GM23338 (cell line): ENCODE measurements at regions not wholly inside any gene's neighbourhood (a gene's known extent, or its start where the extent isn't known, plus 50 kb on each side); places are given as distances from the start of the nearest gene placed in this dataset.

Source experiments
- CTCF ChIP-seq, 2 experiments: fragments of 200-600 bp in 1 of 2; sonication (generic) in 1 of 2; conservative IDR thresholded peaks; 2 replicates each; pipeline versions ENCODE4 v1.5.1 to v1.6.1; 2016 to 2017; ENCODE audit warnings: antibody characterized with exemption in 2 of 2, low read depth in 2 of 2, mild to moderate bottlenecking in 2 of 2, moderate library complexity in 1 of 2
- EZH2 ChIP-seq: fragments of 200-600 bp; sonication (generic); IDR thresholded peaks from one replicate; pipeline ENCODE4 v1.8.0; 2017; ENCODE audit warnings: antibody characterized with exemption, mild to moderate bottlenecking, low read depth; ENCODE audit not compliant: unreplicated experiment
- EZH2phosphoT487 ChIP-seq: fragments of 200-600 bp; sonication (generic); IDR thresholded peaks from one replicate; pipeline ENCODE4 v1.8.1; 2018; ENCODE audit warnings: antibody characterized with exemption; ENCODE audit not compliant: unreplicated experiment
- JUNB ChIP-seq: IDR thresholded peaks from one replicate; pipeline ENCODE4 v1.6.1; 2016; ENCODE audit warnings: antibody characterized with exemption; ENCODE audit not compliant: unreplicated experiment
- POLR2AphosphoS5 ChIP-seq: IDR thresholded peaks from 2 replicates; pipeline ENCODE4 v1.6.1; 2016; ENCODE audit warnings: antibody characterized with exemption, low read depth
- REST ChIP-seq: IDR thresholded peaks from one replicate; pipeline ENCODE4 v1.6.1; 2018; ENCODE audit warnings: antibody characterized with exemption; ENCODE audit not compliant: unreplicated experiment
- ZNF462 ChIP-seq: fragments of 250-450 bp; sonication (Bioruptor Pico); IDR thresholded peaks from 2 replicates; pipeline ENCODE4 v1.5.0; 2020; ENCODE audit warnings: mild to moderate bottlenecking, moderate library complexity

GRCh38 chr3:182668974-182669373 is 124.3 kb upstream of the ATP11B start:
- TF ChIP-seq CTCF (conservative IDR thresholded peaks at IDR 0.05; ENCODE audit: low read depth in 2 of 2) (no peak), EZH2 (no peak), POLR2AphosphoS5 (no peak), EZH2phosphoT487 (no peak), JUNB (no peak), REST (no peak), ZNF462 (no peak)
